ENCODE measurements at regions not wholly inside any gene's neighbourhood (a gene's known extent, or its start where the extent isn't known, plus 50 kb on each side); places are given as distances from the start of the nearest gene placed in this dataset.
"Not testable (repeated sequence)": the region's sequence is repeated elsewhere in the genome, so short reads cannot be mapped to it uniquely, and the experiment has no call there.

DNA sequence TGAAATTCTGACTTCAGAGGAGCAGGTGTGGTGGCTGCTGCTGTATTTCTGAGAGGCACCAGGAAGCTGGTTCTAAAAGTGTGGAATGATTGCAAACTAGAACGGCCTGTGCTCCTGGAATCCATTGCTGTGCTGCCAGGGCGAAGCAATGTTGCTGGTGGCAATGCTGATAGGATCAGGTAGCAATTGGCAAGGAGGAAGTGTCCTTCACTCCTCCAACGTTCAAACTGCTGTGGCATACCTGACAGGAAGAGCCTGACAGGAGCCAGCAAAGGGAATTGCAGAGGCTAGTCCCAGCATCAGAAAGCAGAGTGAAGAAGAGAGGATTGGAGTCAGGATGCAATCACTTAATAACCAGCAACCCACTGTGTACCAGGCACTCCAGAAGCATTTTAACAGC, 118.2 kb downstream of the FAR1 start:
- TF ChIP-seq SPI1 (IDR thresholded peaks at IDR 0.05; ENCODE audit: borderline replicate concordance, low read depth) (no peak), POLR2AphosphoS5 (IDR thresholded peaks at IDR 0.05; ENCODE audit: low read depth) (no peak), GABPA (IDR thresholded peaks at IDR 0.05; ENCODE audit: low read depth) (no peak)
- TF ChIP-seq, protein P1, sequence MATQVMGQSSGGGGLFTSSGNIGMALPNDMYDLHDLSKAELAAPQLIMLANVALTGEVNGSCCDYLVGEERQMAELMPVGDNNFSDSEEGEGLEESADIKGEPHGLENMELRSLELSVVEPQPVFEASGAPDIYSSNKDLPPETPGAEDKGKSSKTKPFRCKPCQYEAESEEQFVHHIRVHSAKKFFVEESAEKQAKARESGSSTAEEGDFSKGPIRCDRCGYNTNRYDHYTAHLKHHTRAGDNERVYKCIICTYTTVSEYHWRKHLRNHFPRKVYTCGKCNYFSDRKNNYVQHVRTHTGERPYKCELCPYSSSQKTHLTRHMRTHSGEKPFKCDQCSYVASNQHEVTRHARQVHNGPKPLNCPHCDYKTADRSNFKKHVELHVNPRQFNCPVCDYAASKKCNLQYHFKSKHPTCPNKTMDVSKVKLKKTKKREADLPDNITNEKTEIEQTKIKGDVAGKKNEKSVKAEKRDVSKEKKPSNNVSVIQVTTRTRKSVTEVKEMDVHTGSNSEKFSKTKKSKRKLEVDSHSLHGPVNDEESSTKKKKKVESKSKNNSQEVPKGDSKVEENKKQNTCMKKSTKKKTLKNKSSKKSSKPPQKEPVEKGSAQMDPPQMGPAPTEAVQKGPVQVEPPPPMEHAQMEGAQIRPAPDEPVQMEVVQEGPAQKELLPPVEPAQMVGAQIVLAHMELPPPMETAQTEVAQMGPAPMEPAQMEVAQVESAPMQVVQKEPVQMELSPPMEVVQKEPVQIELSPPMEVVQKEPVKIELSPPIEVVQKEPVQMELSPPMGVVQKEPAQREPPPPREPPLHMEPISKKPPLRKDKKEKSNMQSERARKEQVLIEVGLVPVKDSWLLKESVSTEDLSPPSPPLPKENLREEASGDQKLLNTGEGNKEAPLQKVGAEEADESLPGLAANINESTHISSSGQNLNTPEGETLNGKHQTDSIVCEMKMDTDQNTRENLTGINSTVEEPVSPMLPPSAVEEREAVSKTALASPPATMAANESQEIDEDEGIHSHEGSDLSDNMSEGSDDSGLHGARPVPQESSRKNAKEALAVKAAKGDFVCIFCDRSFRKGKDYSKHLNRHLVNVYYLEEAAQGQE (IDR thresholded peaks at IDR 0.05; ENCODE audit: insufficient replicate concordance, low read depth): no peak
- TF ChIP-seq, protein P2, sequence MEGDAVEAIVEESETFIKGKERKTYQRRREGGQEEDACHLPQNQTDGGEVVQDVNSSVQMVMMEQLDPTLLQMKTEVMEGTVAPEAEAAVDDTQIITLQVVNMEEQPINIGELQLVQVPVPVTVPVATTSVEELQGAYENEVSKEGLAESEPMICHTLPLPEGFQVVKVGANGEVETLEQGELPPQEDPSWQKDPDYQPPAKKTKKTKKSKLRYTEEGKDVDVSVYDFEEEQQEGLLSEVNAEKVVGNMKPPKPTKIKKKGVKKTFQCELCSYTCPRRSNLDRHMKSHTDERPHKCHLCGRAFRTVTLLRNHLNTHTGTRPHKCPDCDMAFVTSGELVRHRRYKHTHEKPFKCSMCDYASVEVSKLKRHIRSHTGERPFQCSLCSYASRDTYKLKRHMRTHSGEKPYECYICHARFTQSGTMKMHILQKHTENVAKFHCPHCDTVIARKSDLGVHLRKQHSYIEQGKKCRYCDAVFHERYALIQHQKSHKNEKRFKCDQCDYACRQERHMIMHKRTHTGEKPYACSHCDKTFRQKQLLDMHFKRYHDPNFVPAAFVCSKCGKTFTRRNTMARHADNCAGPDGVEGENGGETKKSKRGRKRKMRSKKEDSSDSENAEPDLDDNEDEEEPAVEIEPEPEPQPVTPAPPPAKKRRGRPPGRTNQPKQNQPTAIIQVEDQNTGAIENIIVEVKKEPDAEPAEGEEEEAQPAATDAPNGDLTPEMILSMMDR (IDR thresholded peaks at IDR 0.05; ENCODE audit: insufficient read depth, low read length): no peak
- no peak overlapping the region for H3K27ac ChIP-seq (replicated peaks)
- DNase-seq (ENCODE audit: low read depth in 1 of 2, low spot score in 1 of 2): no peak
- no peaks in the 10 kb centered on the region for H3K27me3 ChIP-seq (ENCODE audit: insufficient read depth, poor library complexity, severe bottlenecking)
- no peak overlapping the region for H3K4me3 ChIP-seq (replicated peaks; ENCODE audit: insufficient read depth, low read length)

DNA sequence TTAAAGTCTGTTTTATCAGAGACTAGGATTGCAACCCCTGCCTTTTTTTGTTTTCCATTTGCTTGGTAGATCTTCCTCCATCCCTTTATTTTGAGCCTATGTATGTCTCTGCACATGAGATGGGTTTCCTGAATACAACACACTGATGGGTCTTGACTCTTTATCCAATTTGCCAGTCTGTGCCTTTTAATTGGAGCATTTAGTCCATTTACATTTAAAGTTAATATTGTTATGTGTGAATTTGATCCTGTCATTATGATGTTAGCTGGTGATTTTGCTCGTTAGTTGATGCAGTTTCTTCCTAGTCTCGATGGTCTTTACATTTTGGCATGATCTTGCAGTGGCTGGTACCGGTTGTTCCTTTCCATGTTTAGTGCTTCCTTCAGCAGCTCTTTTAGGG, 129.1 kb downstream of the FAR1 start:
- H3K4me3 ChIP-seq (replicated peaks; ENCODE audit: insufficient read depth, low read length); H3K27me3 ChIP-seq (ENCODE audit: insufficient read depth, poor library complexity, severe bottlenecking); DNase-seq (ENCODE audit: low read depth in 1 of 2, low spot score in 1 of 2); H3K27ac ChIP-seq (replicated peaks): not testable (repeated sequence)

DNA sequence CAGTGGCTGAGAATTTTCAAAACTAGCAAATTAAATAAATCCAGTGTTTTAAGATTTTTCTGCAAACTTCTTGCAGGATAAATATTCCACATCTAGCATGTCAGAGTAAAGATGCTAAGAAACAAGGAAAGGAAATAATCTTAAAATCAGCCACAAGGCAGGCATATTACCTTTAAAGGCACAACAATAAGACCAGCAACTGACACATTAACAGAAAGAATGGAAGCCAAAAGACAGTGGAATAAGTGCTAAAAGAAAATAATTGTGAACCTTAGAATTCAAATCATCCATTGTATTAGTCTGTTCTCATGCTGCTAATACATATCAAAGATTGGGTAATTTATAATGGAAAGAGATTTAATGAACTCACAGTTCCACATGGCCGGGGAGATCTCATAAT, 132.4 kb downstream of the FAR1 start:
- Histone ChIP-seq H3K4me3 (replicated peaks; ENCODE audit: insufficient read depth, low read length) (no peak overlapping the region), H3K27me3 (ENCODE audit: insufficient read depth, poor library complexity, severe bottlenecking) (no peaks in the 10 kb centered on the region), H3K27ac (replicated peaks) (no peak overlapping the region)
- TF ChIP-seq POLR2AphosphoS5 (IDR thresholded peaks at IDR 0.05; ENCODE audit: low read depth) (no peak), GABPA (IDR thresholded peaks at IDR 0.05; ENCODE audit: low read depth) (no peak), SPI1 (IDR thresholded peaks at IDR 0.05; ENCODE audit: borderline replicate concordance, low read depth) (no peak)
- TF ChIP-seq, protein P2 (IDR thresholded peaks at IDR 0.05; ENCODE audit: insufficient read depth, low read length): no peak
- TF ChIP-seq, protein P1 (IDR thresholded peaks at IDR 0.05; ENCODE audit: insufficient replicate concordance, low read depth): no peak
- no peak for DNase-seq (ENCODE audit: low read depth in 1 of 2, low spot score in 1 of 2)

DNA sequence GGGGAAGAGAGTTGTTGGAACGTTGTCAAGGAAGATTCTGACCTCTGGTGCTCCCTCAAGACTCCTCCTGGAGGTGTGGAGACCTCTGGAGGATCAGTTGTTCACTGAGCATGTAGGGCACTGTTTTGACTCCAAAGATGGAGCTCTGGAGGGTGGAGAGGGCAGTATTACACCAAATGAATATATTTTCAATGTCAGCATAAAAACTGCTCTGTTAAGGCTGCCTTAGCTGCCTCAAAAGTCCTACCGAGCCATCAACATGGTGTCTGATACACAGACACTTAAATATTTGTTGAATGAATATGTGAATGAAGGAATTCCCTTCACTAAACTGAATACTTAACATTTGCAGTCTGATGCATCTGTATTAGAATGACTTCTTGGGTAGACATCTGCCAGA, 144.2 kb upstream of the SPON1 start:
- Histone ChIP-seq H3K27ac (replicated peaks) (no peak overlapping the region), H3K27me3 (ENCODE audit: insufficient read depth, poor library complexity, severe bottlenecking) (no peaks in the 10 kb centered on the region), H3K4me3 (replicated peaks; ENCODE audit: insufficient read depth, low read length) (no peak overlapping the region)
- TF ChIP-seq SPI1 (IDR thresholded peaks at IDR 0.05; ENCODE audit: borderline replicate concordance, low read depth) (no peak), POLR2AphosphoS5 (IDR thresholded peaks at IDR 0.05; ENCODE audit: low read depth) (no peak), GABPA (IDR thresholded peaks at IDR 0.05; ENCODE audit: low read depth) (no peak)
- TF ChIP-seq, protein P2 (IDR thresholded peaks at IDR 0.05; ENCODE audit: insufficient read depth, low read length): no peak
- TF ChIP-seq, protein P1 (IDR thresholded peaks at IDR 0.05; ENCODE audit: insufficient replicate concordance, low read depth): no peak
- no peak for DNase-seq (ENCODE audit: low read depth in 1 of 2, low spot score in 1 of 2)
